HG03175 (cell line): ENCODE measurements at regions not wholly inside any gene's neighbourhood (a gene's known extent, or its start where the extent isn't known, plus 50 kb on each side); places are given as distances from the start of the nearest gene placed in this dataset.
A peak's percentile ranks its signal among the peaks of the same experiment; 100 is the strongest.
"Not testable (repeated sequence)": the region's sequence is repeated elsewhere in the genome, so short reads cannot be mapped to it uniquely, and the experiment has no call there.

ENCODE experiments used
- ATAC-seq: cut with Tn5 transposase; IDR thresholded peaks from one replicate; pipeline ENCODE4 v1.9.1; 2021; ENCODE audit warnings: mild to moderate bottlenecking, moderate library complexity; ENCODE audit not compliant: unreplicated experiment

DNA sequence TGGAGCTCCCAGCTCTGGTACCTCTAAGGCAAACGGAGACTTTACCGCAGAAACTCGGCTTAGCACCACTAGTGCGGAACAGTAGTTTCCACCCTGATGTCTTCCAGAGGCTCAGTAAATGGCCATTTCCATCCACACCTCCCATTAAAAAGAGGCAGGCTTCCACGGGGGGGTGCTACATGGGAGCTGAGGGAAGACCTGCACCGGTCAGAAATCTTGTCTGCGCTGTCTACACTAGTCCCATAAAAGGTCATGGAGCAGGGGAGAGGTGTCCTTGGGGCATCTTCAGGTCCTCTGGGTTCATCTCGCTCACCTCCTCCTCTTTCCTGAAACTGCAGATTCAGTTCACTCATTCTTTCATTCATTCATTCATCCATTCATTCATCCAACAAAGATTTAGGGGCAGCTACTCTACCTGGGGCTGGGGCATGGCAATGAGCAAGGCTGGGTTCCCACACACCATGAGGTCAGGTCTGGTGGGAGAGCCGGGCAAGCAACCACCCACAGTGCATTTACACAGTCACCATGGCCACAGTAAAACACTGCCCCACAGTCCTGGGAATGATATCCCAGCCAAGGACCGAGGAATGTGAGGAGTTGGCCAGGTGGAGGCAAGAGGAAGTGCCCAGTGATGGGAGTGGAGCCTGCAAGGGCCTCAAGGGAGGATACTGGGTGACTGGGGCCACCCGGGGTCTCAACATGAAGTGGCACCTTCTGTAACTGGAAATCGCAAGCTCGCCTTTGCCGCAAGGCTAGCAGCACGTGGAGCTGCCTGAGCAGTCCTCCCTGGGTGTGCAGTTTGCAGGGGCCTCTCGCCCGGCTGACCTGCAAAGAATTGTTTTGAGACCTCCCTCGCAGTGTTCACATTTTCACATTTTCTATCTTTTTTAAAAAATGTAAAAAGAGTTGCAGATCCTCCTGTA, 180.2 kb upstream of the RAB6C start:
- no peak for ATAC-seq

DNA sequence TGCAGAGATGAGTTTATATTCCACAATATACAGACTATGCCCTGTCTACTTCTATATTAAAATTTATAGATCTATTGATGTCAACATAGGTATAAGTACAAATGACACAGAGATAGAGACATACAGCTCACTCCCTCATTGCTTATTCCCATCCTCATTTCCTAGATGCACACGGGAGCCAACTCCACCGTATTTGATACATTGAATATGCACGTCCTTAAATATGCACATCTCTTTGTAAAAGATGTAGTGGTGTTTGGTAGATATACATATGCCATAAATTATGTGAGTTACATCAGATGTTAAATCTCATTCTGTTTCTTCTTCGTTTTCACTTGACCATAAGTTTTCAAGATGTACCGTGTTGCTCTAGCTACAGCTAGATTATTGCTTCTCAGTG, 179.2 kb upstream of the RAB6C start:
- ATAC-seq = no peak

DNA sequence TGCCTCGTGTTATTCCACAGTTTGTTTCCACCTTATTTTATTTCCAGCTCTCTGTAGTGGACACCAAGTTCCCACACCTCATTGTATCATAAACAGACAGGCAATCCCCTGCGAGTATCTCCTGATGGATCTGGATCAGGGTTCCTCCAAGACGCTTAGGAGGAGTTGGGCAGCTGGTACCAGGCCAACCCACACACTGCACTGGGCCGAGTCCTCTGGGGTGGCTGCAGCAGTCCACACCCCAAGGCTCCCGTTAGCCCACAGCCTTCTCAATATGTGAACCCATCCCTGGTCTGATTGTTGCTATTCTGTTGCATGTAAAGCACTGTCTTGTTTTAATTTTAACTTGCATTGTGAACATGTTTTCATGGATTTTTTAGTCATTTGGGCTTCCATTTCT, 178.8 kb upstream of the RAB6C start:
- no peak for ATAC-seq

DNA sequence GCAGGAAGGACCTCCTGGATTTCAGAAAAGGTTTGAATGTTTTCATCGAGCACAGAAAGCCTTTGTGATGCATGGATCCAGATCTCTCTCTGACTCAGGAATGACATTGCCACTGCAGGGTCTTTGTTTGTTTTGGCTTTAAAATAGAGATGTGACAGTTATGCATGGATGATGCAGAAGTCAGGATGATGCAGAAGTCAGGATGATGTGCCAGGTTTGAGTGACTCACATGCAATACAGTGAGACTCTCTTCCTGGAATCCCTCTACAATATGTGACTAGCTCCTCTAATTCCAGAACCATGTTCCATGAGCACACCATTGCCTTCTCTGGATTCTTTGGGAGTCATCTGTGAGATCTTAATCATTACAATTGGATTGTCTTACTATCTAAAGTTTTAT, 177.9 kb upstream of the RAB6C start:
- ATAC-seq = no peak

DNA sequence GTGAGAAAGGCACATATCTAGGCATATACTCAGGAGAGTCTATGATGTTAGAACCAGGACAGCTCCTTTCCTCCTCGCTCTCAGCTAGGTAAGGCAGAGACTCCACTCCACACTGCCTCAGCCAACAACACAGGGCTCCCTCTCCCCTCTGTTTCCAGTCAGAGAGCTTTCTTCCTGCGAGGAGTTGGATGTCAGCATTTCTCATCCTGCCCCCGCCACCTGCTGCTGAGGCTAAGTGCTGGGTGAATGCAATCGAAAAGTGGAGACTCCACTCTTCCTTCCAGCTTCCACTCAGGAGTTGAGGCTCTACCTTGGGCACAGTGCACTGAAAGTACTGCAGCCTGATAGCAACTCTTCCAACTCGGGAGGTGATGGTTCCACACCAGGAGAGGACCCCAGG, 177.2 kb upstream of the RAB6C start:
- ATAC-seq = no peak

DNA sequence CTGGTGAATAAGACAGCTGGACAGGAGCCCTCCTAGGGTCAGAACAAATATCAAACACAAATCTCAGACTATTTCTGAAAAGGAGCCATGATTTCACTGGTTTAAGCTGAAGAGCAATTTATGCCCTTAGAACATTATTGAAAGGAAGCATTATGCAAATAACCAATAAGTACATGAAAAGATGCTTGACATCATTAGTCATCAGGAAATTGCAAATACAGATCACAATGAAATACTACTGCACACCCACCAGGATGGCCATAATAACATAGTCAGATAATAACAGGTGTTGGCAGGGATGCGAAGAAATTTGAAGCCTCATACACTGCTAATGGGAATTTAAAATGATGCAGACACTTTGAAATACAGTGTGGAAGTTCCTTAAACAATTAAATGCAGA, 176.4 kb upstream of the RAB6C start:
- no peak for ATAC-seq

DNA sequence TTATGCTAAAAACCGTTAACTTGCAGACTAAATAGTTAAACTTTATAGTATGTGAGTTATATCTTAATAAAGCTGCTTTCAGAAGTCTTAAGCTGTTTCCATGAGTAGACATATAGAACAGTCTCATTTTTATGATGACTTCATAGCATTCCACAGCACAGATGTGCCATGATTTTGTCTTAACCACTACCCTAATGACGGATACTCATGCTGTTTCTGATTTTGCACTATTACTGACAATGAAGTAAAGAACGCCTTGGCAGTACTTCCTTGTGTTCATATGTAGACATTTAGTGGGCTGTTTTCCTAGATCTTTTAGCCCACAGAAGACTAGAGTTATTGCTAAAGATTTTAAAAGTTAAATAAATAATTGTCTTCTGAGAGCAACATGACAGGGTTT, 175.6 kb upstream of the RAB6C start:
- no peak for ATAC-seq

DNA sequence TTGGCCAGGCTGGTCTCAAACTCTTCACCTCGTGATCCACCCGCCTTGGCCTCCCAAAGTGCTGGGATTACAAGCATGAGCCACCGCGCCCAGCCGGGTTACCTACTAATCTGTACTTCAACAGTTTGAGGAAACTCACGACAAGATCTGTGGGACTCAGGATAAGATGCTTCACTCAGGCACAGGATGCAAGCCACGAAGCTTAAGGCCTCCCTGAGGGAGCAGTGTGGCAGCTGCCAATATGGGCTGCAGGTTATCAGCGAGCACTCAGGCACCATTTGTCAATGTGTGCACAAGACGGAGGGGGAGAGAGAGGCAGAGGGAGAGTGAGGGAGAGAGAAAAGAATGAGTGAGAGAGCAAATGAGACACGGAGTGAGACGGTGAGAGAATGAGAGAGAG, 173.6 kb upstream of the RAB6C start:
- ATAC-seq = no peak

DNA sequence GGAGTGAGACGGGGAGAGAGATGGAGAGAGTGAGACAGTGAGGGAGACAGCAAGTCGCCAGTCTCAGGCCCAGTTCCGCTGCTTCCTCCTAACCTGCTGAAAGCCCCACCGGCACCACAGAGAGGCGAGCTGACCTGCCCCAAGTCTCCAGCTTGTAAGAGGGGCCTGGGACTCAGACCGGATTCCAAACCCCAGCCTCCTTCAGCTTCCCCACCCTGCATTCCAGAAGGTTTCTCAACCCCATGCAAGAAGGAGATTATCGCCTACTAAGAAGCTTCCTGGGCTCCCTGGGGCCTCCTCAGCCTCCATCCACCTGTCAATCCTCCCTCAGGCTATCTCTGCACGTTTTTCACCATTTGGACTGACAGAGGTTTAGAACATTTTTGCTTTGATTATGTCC, 173.1 kb upstream of the RAB6C start:
- ATAC-seq = no peak

DNA sequence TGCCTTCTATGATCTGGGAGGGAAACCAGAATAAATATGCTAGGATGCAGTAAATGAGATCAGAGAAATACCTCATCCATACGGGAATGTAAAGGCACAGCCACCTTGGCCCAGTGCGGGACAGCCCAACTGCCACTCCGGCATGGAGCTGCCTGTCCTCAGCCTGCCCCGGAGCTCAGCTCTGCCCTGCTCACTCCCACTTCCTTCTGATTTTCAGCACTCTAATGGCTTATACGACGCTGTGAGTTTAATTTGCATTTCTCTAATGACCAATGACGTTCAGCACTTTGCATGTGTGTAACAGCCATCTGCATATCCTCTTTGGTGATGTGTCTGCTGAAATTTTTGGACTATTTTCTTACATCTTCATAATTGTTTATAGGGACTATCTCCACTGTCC, 172.5 kb upstream of the RAB6C start:
- no peak for ATAC-seq

DNA sequence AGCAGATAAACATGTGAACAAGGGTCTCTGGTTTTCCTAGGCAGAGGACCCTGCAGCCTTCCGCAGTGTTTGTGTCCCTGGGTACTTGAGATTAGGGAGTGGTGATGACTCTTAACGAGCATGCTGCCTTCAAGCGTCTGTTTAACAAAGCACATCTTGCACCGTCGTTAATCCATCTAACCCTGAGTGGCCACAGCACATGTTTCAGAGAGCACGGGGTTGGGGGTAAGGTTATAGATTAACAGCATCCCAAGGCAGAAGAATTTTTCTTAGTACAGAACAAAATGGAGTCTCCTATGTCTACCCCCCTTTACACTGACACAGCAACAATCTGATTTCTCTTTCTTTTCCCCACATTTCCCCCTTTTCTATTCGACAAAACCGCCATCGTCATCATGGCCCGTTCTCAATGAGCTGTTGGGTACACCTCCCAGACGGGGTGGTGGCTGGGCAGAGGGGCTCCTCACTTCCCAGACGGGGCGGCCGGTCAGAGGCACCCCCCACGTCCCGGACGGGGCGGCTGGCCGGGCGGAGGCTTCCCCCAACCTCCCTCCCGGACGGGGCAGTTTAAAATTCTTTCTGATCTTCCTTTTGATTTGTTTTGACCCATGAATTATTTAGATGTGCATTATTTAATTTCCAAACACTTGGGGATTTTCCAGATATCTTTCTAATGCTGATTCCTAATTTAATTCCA, 171.7 kb upstream of the RAB6C start:
- not testable (repeated sequence) for ATAC-seq

DNA sequence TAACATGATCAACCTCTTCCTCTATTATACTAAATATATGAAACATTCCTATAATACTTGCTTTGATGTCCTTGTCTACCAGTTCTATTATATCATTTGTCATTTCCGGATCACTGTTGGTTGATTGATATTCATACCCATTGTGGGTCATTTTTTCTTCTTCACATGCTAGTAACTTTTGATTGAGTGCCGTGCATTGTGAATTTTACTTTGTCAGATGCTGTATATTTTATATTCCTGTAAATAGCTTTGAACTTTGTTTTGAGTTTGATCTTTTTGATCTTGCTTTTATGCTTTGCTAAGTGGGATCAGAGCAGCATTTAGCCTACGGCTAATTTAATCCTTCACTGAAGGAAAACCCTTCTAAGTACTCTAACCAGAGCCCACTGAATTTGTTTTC, 168.9 kb upstream of the RAB6C start:
- no peak for ATAC-seq

DNA sequence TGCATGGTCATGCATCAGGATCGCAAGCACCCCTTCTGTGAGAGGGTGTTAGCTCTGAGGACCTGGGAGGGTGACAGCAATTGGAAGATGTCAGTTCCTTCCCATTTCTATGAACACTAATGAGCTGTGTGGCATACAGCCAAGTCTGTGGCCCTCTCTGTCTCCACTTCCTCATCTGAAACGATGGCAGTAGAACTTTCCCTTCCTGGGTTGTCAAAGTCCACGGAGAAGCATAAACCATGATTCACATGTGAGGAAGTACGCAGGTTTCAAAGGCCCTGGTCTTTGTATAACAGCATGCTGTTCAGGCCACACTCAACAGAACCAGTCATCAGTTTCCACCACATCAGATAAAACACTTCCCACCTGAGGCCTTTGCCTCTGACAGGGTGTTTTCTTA, 167.4 kb upstream of the RAB6C start:
- peak; percentile 59 for ATAC-seq

DNA sequence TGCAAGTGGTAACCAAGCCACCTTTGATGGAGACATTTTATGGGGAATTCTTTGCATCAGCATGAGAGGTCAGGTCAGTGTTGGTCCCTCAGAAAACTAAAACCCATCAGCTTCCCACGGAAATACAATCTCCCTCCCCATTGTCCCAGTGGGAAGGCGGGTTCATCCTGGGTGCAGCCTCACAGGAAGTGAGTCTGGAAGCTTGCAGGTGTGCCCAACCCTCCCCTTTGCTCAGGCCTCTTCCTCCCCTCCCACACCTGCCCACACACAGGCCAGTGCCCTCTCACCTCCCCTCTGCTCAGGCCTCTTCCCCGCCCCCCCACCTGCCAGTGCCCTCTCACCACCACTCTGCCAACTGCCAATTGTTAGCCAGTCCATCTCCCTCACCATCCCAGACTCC, 166.8 kb upstream of the RAB6C start:
- no peak for ATAC-seq

DNA sequence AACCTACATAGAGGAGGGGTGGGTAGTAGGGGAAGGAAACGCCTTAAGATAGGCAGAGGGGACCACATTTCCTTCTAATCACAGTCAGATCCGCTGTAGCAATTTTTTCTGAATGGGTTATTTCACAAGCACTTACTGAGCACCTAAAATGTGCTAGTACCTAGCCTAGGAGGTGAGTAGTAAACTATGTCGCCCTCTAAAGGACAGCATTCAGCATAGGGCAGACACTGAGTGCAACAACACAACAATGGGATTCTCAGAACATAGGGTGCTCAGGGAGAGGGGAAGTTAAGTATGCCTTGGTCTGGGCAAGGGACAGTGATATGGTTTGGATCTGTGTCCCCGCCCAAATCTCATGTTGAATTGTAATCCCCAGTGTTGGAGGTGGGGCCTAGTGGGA, 166.1 kb upstream of the RAB6C start:
- ATAC-seq = no peak

DNA sequence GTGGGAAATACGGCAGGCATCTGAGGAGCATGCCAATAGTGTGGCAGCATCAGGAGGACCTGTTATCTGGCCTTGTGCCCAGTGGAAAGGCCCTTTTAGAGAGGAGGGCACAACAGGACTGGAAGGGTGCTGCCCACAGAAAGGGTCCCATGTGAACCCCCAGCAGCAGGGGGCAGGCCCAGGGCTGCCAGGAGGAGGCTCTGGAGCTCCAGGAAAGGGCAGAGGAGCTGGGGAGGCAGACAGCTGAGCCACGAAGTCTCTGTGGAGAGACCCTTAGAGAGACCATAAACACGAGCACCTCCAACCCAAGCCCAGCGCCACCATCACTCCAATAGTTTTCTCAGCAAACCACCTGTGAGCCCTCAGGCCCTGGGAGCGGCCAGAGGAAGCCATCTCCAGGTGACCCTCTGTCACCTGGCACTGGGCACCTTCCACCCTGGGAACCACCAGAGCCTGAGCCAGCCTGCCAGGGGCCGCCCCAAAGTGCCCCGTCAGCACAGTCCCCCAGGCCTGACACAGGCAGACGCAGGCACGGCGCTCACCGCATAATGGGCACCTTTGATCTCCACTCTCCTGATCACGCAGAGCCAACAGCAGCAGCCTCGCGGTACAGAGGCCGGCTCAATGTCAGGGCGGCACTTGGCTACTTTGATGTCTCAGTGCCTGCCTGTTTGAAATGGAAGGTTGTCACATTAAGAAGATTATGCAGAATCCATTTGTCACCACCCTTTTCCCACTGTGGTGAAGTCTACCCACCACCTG, 162.5 kb upstream of the RAB6C start:
- no peak for ATAC-seq

DNA sequence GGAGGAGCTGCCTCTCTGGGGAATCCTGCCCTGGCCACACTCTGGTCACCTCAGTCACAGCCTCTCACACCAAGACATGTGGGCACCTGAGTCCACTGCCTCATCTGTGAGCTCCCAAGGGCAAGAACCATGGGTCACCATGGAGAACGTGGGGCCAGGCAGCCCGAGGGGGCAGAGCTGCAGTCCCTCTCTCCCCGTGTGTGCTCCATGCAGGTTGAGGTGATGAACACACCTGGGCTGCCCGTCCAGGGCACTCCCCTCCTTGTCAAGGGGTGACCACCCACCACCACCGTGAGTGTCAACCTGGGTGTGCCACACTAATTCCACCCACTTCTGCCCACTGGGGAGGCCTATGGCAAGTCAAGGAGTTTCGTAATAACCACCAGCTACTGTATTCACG, 159.6 kb upstream of the RAB6C start:
- ATAC-seq = no peak

DNA sequence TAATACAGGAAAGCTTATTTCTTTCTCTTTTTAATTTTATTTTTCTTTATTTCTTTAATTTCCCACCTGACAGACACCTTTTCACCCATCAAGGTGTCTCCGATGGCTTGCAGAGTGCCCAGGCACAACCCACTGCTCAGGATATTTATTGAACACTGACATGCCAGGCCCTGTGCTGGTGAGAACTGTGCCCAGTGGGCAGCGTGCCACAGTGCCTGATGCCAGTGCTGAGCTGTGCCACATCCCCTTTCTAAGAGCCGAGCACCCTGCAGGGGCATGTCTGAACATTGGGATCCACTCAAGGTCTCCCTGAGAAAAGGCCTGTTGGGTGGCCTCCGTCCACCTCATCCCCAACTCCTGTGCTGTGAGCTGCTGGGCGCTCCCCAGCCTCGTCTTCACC, 158.6 kb upstream of the RAB6C start:
- no peak for ATAC-seq

DNA sequence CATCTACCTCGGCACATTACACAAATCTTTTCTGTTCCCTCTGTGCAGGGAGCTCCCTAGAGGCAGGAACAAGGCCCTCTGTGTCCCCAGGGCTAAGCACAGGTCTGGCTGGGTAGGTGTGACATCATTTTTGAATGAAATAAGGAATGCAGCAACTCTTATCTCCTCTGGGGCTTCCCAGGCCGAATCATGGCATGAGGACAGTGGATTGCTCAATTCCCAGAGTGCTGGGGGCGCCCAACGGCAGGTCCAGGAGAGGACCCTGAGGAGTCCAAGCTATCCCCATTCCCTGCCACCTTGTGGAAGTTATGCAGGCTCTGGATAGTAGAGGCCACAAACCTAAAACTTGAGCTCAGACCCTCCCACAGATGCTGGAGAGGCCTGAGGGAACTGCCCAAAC, 158.0 kb upstream of the RAB6C start:
- no peak for ATAC-seq

DNA sequence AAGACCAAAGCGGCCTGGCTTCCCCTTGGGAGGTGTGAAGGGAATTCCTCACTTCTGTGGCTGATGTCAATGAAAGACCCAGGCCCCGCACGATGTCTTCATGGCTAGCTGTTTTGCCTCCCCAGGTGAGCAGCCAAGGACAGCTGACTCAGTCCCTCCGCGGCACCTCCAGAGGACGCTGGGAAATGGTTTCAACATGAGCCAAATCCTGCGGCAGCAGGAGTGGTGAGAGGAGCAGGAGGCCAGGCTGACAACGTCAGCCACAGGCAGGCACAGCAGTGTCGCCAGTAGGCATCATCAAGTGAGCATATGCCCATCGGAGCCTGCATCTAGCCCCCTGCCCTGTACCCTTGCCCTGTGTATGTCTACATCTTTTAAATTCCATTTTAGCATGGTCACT, 156.4 kb upstream of the RAB6C start:
- no peak for ATAC-seq

DNA sequence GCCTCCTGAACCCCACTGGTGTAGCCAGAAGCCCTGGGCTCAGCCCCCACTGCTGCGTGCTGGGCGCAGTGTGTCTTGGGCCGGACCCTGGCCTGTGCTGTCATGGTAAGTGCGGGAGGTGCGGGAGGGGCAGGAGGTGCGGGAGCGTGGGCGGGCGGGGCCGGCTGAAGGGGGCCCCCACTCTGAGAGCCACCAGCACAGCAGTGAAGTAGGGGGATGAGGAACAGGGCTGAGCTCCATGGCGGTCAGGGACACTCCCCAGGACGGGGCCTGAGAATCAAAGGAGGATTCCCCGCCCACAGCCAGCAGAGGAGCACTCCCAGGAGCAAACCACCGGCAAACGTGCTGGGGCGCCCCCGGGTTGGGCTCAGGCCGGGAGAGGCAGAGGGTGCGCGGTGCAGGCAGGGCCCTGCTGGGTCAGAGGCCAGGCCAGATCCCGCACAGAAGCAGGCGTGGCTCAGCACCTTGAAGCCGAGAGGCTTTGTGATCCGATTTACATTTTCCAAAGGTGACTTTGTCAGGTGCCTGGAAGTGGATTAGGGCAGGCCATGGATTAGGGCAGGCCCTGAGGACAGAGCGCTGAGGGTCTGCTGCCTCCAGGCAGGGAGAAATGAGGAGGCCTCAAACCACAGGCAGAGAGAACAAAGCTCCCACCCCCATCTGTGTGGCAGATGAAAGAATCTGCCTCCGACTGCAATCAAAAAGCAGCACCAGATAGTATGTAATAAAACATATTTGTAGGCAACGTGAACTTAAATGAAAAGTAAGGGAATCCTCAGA, 152.0 kb upstream of the RAB6C start:
- ATAC-seq = no peak
